Loucy (cell line): ENCODE measurements at regions not wholly inside any gene's neighbourhood (a gene's known extent, or its start where the extent isn't known, plus 50 kb on each side); places are given as distances from the start of the nearest gene placed in this dataset.

Source experiments
- EZH2phosphoT487 ChIP-seq: fragments of 200-600 bp; IDR thresholded peaks from 2 replicates; pipeline ENCODE4 v1.6.1; 2018; ENCODE audit warnings: antibody characterized with exemption, mild to moderate bottlenecking, moderate library complexity, borderline replicate concordance
- TF ChIP-seq, protein P1 (sequence below): fragments of 200-600 bp; sonication (generic); conservative IDR thresholded peaks from 2 replicates; pipeline ENCODE4 v1.5.1; 2014; ENCODE audit warnings: mild to moderate bottlenecking, antibody characterized with exemption, low read length

DNA sequence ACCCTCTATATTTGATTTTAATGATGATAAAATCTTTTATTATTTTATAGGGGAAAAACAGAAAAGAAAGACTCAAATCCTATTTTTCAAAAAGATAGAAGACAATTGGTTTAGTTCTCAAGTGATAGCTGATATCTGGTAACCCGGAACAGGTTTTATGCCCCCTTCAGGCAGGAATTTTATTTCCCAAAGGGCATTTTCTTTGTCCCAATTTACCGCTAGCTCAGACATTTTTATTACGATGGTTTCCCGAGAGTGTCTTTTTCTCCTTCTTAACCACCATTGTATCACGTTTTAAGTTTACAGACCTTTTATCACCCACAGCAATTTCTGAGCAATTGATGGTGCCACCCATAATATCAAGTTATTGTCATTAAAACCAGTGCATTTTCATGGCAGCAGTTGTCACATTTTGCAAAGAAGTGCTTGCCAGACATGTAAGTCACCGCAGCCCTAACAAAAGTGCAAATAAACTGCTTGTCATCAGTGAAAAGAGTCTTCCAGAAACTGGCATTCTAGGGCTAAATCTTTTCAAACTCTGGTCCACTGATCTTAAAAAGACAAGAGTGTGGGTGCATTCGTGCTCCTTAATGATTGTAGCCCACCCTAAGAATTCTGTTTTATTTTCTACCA is 204.8 kb upstream of the VCX start:
- TF ChIP-seq, protein P1, sequence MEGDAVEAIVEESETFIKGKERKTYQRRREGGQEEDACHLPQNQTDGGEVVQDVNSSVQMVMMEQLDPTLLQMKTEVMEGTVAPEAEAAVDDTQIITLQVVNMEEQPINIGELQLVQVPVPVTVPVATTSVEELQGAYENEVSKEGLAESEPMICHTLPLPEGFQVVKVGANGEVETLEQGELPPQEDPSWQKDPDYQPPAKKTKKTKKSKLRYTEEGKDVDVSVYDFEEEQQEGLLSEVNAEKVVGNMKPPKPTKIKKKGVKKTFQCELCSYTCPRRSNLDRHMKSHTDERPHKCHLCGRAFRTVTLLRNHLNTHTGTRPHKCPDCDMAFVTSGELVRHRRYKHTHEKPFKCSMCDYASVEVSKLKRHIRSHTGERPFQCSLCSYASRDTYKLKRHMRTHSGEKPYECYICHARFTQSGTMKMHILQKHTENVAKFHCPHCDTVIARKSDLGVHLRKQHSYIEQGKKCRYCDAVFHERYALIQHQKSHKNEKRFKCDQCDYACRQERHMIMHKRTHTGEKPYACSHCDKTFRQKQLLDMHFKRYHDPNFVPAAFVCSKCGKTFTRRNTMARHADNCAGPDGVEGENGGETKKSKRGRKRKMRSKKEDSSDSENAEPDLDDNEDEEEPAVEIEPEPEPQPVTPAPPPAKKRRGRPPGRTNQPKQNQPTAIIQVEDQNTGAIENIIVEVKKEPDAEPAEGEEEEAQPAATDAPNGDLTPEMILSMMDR: no peak
- TF ChIP-seq EZH2phosphoT487: no peak
